ENCODE measurements at regions not wholly inside any gene's neighbourhood (a gene's known extent, or its start where the extent isn't known, plus 50 kb on each side); places are given as distances from the start of the nearest gene placed in this dataset.

DNA sequence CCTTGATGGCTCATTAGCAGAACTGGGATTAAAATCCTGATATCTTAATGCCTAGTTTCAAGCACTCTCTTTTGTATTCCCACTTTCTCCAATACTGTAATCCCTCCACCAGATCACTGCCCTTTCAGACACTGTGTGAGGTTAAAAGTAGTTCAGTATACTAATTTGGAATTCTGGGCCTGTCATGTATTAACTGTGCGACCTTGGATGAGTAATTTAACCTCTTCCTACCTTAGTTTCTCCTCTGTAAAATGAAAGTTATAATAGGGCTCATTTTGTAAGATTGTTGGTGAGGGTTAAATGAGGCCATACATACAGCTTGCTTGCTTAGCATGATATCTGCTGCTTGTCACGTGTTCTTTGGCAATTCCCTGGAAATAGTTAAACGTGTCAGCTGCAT, 207.3 kb upstream of the HS3ST1 start:
- H3K27ac Mint-ChIP-seq = no peak overlapping the region
- Histone ChIP-seq H3K27me3 (ENCODE audit: control insufficient read depth, insufficient read depth, low read length, poor library complexity, severe bottlenecking) (no peaks in the 10 kb centered on the region), H3K36me3 (ENCODE audit: control insufficient read depth, insufficient read depth, low read length) (no peaks in the 10 kb centered on the region), H3K4me3 (ENCODE audit: low read length) (no peak overlapping the region), H3K9me3 (ENCODE audit: control insufficient read depth, low read length) (peaks cover 9% of the 10 kb centered on the region), H3K4me1 (ENCODE audit: control insufficient read depth, insufficient read depth, low read length) (no peaks in the 10 kb centered on the region), H3K27ac (ENCODE audit: low read depth, low read length) (no peak overlapping the region), H3K9ac (ENCODE audit: extremely low read depth, low read length, poor library complexity, severe bottlenecking) (no peak overlapping the region)
- H3K9me3 Mint-ChIP-seq = peaks cover 10% of the 10 kb centered on the region
- H3K36me3 Mint-ChIP-seq (ENCODE audit: low read depth) = peaks cover 2% of the 10 kb centered on the region
- TF ChIP-seq, protein P1, sequence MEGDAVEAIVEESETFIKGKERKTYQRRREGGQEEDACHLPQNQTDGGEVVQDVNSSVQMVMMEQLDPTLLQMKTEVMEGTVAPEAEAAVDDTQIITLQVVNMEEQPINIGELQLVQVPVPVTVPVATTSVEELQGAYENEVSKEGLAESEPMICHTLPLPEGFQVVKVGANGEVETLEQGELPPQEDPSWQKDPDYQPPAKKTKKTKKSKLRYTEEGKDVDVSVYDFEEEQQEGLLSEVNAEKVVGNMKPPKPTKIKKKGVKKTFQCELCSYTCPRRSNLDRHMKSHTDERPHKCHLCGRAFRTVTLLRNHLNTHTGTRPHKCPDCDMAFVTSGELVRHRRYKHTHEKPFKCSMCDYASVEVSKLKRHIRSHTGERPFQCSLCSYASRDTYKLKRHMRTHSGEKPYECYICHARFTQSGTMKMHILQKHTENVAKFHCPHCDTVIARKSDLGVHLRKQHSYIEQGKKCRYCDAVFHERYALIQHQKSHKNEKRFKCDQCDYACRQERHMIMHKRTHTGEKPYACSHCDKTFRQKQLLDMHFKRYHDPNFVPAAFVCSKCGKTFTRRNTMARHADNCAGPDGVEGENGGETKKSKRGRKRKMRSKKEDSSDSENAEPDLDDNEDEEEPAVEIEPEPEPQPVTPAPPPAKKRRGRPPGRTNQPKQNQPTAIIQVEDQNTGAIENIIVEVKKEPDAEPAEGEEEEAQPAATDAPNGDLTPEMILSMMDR (conservative IDR thresholded peaks at IDR 0.05) = no peak
- no peaks in the 10 kb centered on the region for H3K27me3 Mint-ChIP-seq (ENCODE audit: insufficient read depth)
- WGBS, 2 experiments (ENCODE audit: insufficient coverage in 1 of 2, insufficient read length in 1 of 2) = 84 to 95% methylated on average over 2 to 3 of the region's 3 CpGs
- H3K4me1 Mint-ChIP-seq = no peaks in the 10 kb centered on the region
- no peak overlapping the region for H3K4me3 Mint-ChIP-seq
- DNase-seq = no peak

DNA sequence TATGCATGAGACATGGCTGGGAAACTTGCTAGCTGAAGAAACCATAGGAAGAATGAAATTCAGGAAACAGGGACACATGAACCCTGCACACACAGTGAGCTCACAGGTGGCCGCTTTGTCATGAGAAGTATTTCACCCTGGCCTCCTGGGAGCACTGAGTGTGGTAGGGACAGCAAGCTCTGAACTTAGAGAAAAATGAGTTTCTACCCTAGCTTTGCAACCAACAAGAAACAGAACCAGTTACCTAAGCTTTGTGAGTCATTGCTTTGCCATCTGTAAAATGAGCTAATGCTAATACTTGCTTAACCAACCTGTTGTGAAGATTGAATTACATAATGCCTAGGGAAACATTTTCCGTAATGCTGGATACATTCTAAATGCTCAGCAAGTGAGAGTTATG, 206.6 kb upstream of the HS3ST1 start:
- no peaks in the 10 kb centered on the region for H3K27me3 ChIP-seq (ENCODE audit: control insufficient read depth, insufficient read depth, low read length, poor library complexity, severe bottlenecking)
- no peak for DNase-seq
- Mint-ChIP-seq H3K4me3 (no peak overlapping the region), H3K9me3 (peaks cover 10% of the 10 kb centered on the region), H3K36me3 (ENCODE audit: low read depth) (peaks cover 2% of the 10 kb centered on the region), H3K27me3 (ENCODE audit: insufficient read depth) (no peaks in the 10 kb centered on the region), H3K27ac (no peak overlapping the region), H3K4me1 (no peaks in the 10 kb centered on the region)
- H3K4me3 ChIP-seq (ENCODE audit: low read length) = no peak overlapping the region
- no peaks in the 10 kb centered on the region for H3K36me3 ChIP-seq (ENCODE audit: control insufficient read depth, insufficient read depth, low read length)
- H3K27ac ChIP-seq (ENCODE audit: low read depth, low read length) = no peak overlapping the region
- H3K9me3 ChIP-seq (ENCODE audit: control insufficient read depth, low read length) = peaks cover 9% of the 10 kb centered on the region
- no peaks in the 10 kb centered on the region for H3K4me1 ChIP-seq (ENCODE audit: control insufficient read depth, insufficient read depth, low read length)
- TF ChIP-seq, protein P1 (conservative IDR thresholded peaks at IDR 0.05) = no peak
- 93 to 100% methylated on average over 1 to 2 of the region's 2 CpGs for WGBS, 2 experiments (ENCODE audit: insufficient coverage in 1 of 2, insufficient read length in 1 of 2)
- no peak overlapping the region for H3K9ac ChIP-seq (ENCODE audit: extremely low read depth, low read length, poor library complexity, severe bottlenecking)

DNA sequence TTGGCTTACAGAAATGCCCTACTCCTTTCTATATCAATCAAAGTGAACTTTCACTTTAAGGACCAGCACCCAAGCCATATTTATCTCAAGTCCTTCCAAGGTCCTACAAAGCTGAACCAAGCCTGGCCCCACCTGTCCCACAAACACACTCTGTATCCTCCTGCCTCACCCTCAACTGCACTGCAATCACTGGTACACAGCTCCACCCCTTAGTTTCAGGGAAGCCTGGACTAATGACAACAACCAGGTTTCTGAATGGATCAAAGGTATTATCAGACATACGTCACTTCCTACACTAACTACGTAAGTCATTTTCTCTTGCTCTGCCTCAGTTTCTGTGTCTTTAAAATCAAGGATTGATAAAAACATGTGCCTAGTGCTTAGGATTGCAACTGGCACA, 205.6 kb upstream of the HS3ST1 start:
- peaks cover 9% of the 10 kb centered on the region for H3K9me3 ChIP-seq (ENCODE audit: control insufficient read depth, low read length)
- H3K4me1 Mint-ChIP-seq = peaks cover 4% of the 10 kb centered on the region
- no peak overlapping the region for H3K27ac ChIP-seq (ENCODE audit: low read depth, low read length)
- H3K27me3 ChIP-seq (ENCODE audit: control insufficient read depth, insufficient read depth, low read length, poor library complexity, severe bottlenecking) = no peaks in the 10 kb centered on the region
- 82 to 91% methylated on average over 2 of the region's 2 CpGs for WGBS, 2 experiments (ENCODE audit: insufficient coverage in 1 of 2, insufficient read length in 1 of 2)
- H3K36me3 ChIP-seq (ENCODE audit: control insufficient read depth, insufficient read depth, low read length) = no peaks in the 10 kb centered on the region
- peaks cover 10% of the 10 kb centered on the region for H3K9me3 Mint-ChIP-seq
- H3K4me1 ChIP-seq (ENCODE audit: control insufficient read depth, insufficient read depth, low read length) = no peaks in the 10 kb centered on the region
- TF ChIP-seq, protein P1 (conservative IDR thresholded peaks at IDR 0.05) = no peak
- H3K36me3 Mint-ChIP-seq (ENCODE audit: low read depth) = peaks cover 1% of the 10 kb centered on the region
- no peak for DNase-seq
- no peaks in the 10 kb centered on the region for H3K27me3 Mint-ChIP-seq (ENCODE audit: insufficient read depth)
- H3K9ac ChIP-seq (ENCODE audit: extremely low read depth, low read length, poor library complexity, severe bottlenecking) = no peak overlapping the region
- no peak overlapping the region for H3K4me3 Mint-ChIP-seq
- no peak overlapping the region for H3K4me3 ChIP-seq (ENCODE audit: low read length)
- H3K27ac Mint-ChIP-seq = no peak overlapping the region
